Lower lobe of right lung (tissue), 2 donors: ENCODE measurements at regions not wholly inside any gene's neighbourhood (a gene's known extent, or its start where the extent isn't known, plus 50 kb on each side); places are given as distances from the start of the nearest gene placed in this dataset.

Experiments
- ATAC-seq, 2 donors: fragments of 200-7000 bp; cut with Tn5 transposase; one replicate each; pipeline ENCODE4 v1.9.1; 2020 to 2022; ENCODE audit warnings: mild to moderate bottlenecking in 2 of 2, moderate library complexity in 2 of 2
- DNase-seq: peaks from one replicate; pipeline ENCODE4 v3.0.0-alpha.2; 2020
- H3K27ac ChIP-seq: fragments of 200-600 bp; one replicate; pipeline ENCODE4 v1.8.0; 2022
- H3K27me3 ChIP-seq: fragments of 200-600 bp; one replicate; pipeline ENCODE4 v1.8.0; 2022; ENCODE audit warnings: low read depth
- H3K36me3 ChIP-seq: fragments of 200-600 bp; one replicate; pipeline ENCODE4 v1.8.0; 2022; ENCODE audit warnings: mild to moderate bottlenecking
- H3K4me1 ChIP-seq: fragments of 200-600 bp; one replicate; pipeline ENCODE4 v1.8.0; 2022
- H3K4me3 ChIP-seq: fragments of 200-600 bp; one replicate; pipeline ENCODE4 v1.8.0; 2022; ENCODE audit warnings: mild to moderate bottlenecking
- H3K9me3 ChIP-seq: fragments of 200-600 bp; one replicate; pipeline ENCODE4 v1.8.0; 2022
- CTCF ChIP-seq: fragments of 200-600 bp; IDR thresholded peaks from one replicate; pipeline ENCODE4 v1.8.0; 2022; ENCODE audit warnings: antibody characterized with exemption, mild to moderate bottlenecking
- intact Hi-C: fragments of 100-400 bp; cut with DNase I; formaldehyde crosslinking; loops from one replicate; pipeline ENCODE4 v1.11.0; 2022
- donor health status: DM: no; HTN: yes; CAD: no; lungs with severe emphysema.

- TF ChIP-seq CTCF: no peak
- no peak for ATAC-seq
- intact Hi-C loops: no loop called here
These were observed 952.3 kb downstream of the RPA4 start for GRCh38 chrX:97835969-97836368.

GRCh38 chrX:97841544-97842179 is 958.0 kb downstream of the RPA4 start:
- intact Hi-C loops: no loop called here
- no peaks in the 10 kb centered on the region for H3K9me3 ChIP-seq
- H3K4me3 ChIP-seq: no peak overlapping the region
- H3K36me3 ChIP-seq: no peaks in the 10 kb centered on the region
- H3K4me1 ChIP-seq: no peaks in the 10 kb centered on the region
- no peak overlapping the region for H3K27ac ChIP-seq
- ATAC-seq (no peak), DNase-seq (no peak)
- H3K27me3 ChIP-seq: no peaks in the 10 kb centered on the region
- no peak for TF ChIP-seq CTCF

More at GRCh38 chrX:97835969-97836368, 952.3 kb downstream of the RPA4 start:
- no peak for DNase-seq
- Histone ChIP-seq H3K27me3 (no peaks in the 10 kb centered on the region), H3K4me3 (no peak overlapping the region), H3K4me1 (no peaks in the 10 kb centered on the region), H3K9me3 (no peaks in the 10 kb centered on the region), H3K27ac (no peak overlapping the region), H3K36me3 (no peaks in the 10 kb centered on the region)

GRCh38 chrX:97842468-97843199 is 958.9 kb downstream of the RPA4 start:
- Histone ChIP-seq H3K27me3 (no peaks in the 10 kb centered on the region), H3K9me3 (no peaks in the 10 kb centered on the region), H3K27ac (no peak overlapping the region), H3K36me3 (no peaks in the 10 kb centered on the region), H3K4me1 (no peaks in the 10 kb centered on the region), H3K4me3 (no peak overlapping the region)
- DNase-seq (no peak), ATAC-seq (no peak)
- no peak for TF ChIP-seq CTCF
- intact Hi-C loops: no loop called here

GRCh38 chrX:97843200-97843811 is 959.6 kb downstream of the RPA4 start:
- ATAC-seq (no peak), DNase-seq (no peak)
- Histone ChIP-seq H3K4me1 (no peaks in the 10 kb centered on the region), H3K36me3 (no peaks in the 10 kb centered on the region), H3K27ac (no peak overlapping the region), H3K9me3 (no peaks in the 10 kb centered on the region), H3K4me3 (no peak overlapping the region), H3K27me3 (no peaks in the 10 kb centered on the region)
- intact Hi-C loops: no loop called here
- TF ChIP-seq CTCF: no peak

GRCh38 chrX:97844161-97844560 is 960.5 kb downstream of the RPA4 start:
- no peak for TF ChIP-seq CTCF
- ATAC-seq (no peak), DNase-seq (no peak)
- H3K4me1 ChIP-seq: no peaks in the 10 kb centered on the region
- no peaks in the 10 kb centered on the region for H3K9me3 ChIP-seq
- no peak overlapping the region for H3K4me3 ChIP-seq
- H3K36me3 ChIP-seq: no peaks in the 10 kb centered on the region
- no peak overlapping the region for H3K27ac ChIP-seq
- no peaks in the 10 kb centered on the region for H3K27me3 ChIP-seq
- intact Hi-C loops: no loop called here
